Gastrocnemius medialis (tissue), 4 donors: ENCODE measurements at regions not wholly inside any gene's neighbourhood (a gene's known extent, or its start where the extent isn't known, plus 50 kb on each side); places are given as distances from the start of the nearest gene placed in this dataset.
"Not testable (repeated sequence)": the region's sequence is repeated elsewhere in the genome, so short reads cannot be mapped to it uniquely, and the experiment has no call there.

Source experiments
- CTCF ChIP-seq, 5 experiments: fragments of 450-650 bp in 3 of 5; fragments of 200-600 bp in 2 of 5; sonication (generic) in 2 of 5; IDR thresholded peaks in 4 of 5; conservative IDR thresholded peaks in 1 of 5; 1 replicate in 4 of 5; 2 replicates in 1 of 5; pipeline ENCODE4 v1.5.1; 2016 to 2019; ENCODE audit warnings: antibody characterized with exemption in 5 of 5, mild to moderate bottlenecking in 3 of 5, moderate library complexity in 3 of 5
- POLR2A ChIP-seq, 2 donors: fragments of 450-650 bp; IDR thresholded peaks; one replicate each; pipeline ENCODE4 v1.6.1; 2017; ENCODE audit warnings: antibody characterized with exemption in 2 of 2, mild to moderate bottlenecking in 2 of 2, moderate library complexity in 2 of 2

GRCh38 chr5:60530144-60530848 is 169.7 kb downstream of the DEPDC1B start:
- not testable (repeated sequence) for TF ChIP-seq CTCF (IDR thresholded peaks at IDR 0.05 in 4 of 5, conservative IDR thresholded peaks at IDR 0.05 in 1 of 5); POLR2A (IDR thresholded peaks at IDR 0.05)
